Peyer's patch (tissue), 4 donors: ENCODE measurements at regions not wholly inside any gene's neighbourhood (a gene's known extent, or its start where the extent isn't known, plus 50 kb on each side); places are given as distances from the start of the nearest gene placed in this dataset.

Source experiments
- DNase-seq, 3 donors: peaks; one replicate each; pipeline ENCODE4 v3.0.0-alpha.2; 2017 to 2019
- H3K27ac ChIP-seq, 4 donors: fragments of 200-600 bp; sonication (generic); one replicate each; pipeline ENCODE4 v1.5.1; 2016 to 2019
- H3K27me3 ChIP-seq, 2 donors: fragments of 200-600 bp; sonication (generic); one replicate each; pipeline ENCODE4 v1.5.1; 2019
- H3K36me3 ChIP-seq, 3 donors: fragments of 200-600 bp; sonication (generic); one replicate each; pipeline ENCODE4 v1.5.1; 2016 to 2019
- H3K4me1 ChIP-seq, 4 donors: fragments of 200-600 bp; sonication (generic); one replicate each; pipeline ENCODE4 v1.5.1; 2016 to 2019
- H3K4me3 ChIP-seq, 4 donors: fragments of 200-600 bp; sonication (generic); 1 replicate in 3 of 4; 2 replicates in 1 of 4; pipeline ENCODE4 v1.5.1; 2016 to 2019; ENCODE audit warnings: mild to moderate bottlenecking in 1 of 4
- H3K9me3 ChIP-seq, 4 donors: fragments of 200-600 bp; sonication (generic); one replicate each; pipeline ENCODE4 v1.5.1; 2016 to 2019; ENCODE audit warnings: mild to moderate bottlenecking in 1 of 4
- POLR2A ChIP-seq, 2 donors: fragments of 450-650 bp; IDR thresholded peaks; one replicate each; pipeline ENCODE4 v1.5.1; 2017; ENCODE audit warnings: antibody characterized with exemption in 2 of 2, mild to moderate bottlenecking in 2 of 2, moderate library complexity in 2 of 2
- TF ChIP-seq, protein P1 (sequence below), 6 experiments: fragments of 450-650 bp in 4 of 6; fragments of 200-600 bp in 2 of 6; sonication (generic) in 1 of 6; IDR thresholded peaks; one replicate each; pipeline ENCODE4 v1.5.1; 2017 to 2019; ENCODE audit warnings: antibody characterized with exemption in 6 of 6, mild to moderate bottlenecking in 3 of 6, moderate library complexity in 1 of 6

DNA sequence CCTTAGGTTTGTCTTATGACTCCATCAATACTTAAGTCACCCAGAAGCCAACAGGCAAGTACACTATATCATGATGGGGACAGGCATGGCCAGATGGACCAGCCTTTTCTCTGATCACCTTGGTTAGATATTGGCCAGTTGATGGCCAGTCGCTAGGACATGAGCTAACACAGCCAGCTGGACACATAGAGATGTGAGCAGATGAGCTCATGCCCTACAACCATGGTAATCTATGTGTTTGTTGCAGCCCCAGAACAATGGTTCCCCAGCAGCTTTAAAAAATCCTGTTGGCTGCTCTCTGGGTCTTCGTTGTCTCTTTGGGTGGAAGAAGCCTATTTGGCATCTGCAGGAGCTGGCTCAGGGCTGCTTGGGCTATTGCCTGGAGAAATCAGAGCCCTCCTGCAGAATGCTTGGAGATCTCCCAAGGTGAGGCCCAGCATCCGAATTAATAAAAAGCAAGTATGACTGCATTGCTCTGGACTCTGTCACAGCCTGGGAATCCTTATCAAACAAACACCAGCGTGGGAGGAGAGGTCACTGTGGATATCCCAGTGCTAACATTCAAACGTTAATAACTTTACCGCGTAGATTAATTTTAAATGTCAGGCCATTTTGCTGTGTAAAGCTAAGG lies 62.3 kb upstream of the KLHL29 start:
- H3K4me3 ChIP-seq = no peak overlapping the region
- no peak overlapping the region for H3K27ac ChIP-seq
- no peaks in the 10 kb centered on the region for H3K4me1 ChIP-seq
- H3K27me3 ChIP-seq = no peaks in the 10 kb centered on the region
- DNase-seq = no peak
- H3K36me3 ChIP-seq = no peaks in the 10 kb centered on the region
- no peak for TF ChIP-seq POLR2A (IDR thresholded peaks at IDR 0.05)
- TF ChIP-seq, protein P1, sequence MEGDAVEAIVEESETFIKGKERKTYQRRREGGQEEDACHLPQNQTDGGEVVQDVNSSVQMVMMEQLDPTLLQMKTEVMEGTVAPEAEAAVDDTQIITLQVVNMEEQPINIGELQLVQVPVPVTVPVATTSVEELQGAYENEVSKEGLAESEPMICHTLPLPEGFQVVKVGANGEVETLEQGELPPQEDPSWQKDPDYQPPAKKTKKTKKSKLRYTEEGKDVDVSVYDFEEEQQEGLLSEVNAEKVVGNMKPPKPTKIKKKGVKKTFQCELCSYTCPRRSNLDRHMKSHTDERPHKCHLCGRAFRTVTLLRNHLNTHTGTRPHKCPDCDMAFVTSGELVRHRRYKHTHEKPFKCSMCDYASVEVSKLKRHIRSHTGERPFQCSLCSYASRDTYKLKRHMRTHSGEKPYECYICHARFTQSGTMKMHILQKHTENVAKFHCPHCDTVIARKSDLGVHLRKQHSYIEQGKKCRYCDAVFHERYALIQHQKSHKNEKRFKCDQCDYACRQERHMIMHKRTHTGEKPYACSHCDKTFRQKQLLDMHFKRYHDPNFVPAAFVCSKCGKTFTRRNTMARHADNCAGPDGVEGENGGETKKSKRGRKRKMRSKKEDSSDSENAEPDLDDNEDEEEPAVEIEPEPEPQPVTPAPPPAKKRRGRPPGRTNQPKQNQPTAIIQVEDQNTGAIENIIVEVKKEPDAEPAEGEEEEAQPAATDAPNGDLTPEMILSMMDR (IDR thresholded peaks at IDR 0.05) = no peak
- no peaks in the 10 kb centered on the region for H3K9me3 ChIP-seq

DNA sequence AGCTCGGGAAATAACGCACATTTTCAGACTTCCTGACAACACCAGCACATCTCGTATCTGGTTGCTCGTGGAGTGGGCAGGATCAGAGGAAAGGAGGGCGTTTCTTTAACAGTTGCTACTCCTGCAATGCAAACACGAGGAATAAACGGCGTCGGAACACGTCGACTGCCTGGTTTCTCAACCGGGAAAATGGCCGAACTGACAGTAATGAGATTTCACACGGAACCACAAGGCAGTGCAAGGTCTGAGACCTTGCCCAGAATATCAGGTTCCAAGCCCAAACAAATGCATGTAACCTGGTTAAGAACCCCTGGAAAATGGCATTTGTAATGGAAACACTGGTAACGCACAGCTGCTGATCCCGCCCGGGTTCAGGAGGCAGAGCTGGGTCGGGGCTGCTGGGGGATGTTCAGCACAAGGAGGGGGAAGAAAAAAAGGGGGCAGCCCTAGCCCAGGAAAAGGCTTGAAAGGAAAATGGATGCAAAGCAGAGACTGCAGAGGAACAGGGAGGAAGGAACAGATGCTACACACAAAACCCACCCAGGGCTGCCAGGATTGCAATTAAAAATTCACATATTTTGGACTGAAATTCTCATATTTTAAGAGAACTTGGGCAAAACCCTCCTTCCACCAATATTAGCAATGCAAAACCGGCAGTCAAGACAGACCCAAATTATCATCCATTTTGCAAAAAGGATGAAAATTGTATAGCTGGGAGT lies 61.6 kb upstream of the KLHL29 start:
- Histone ChIP-seq H3K27me3 (no peaks in the 10 kb centered on the region), H3K27ac (no peak overlapping the region), H3K4me3 (no peak overlapping the region), H3K36me3 (no peaks in the 10 kb centered on the region), H3K9me3 (no peaks in the 10 kb centered on the region), H3K4me1 (no peaks in the 10 kb centered on the region)
- no peak for TF ChIP-seq POLR2A (IDR thresholded peaks at IDR 0.05)
- TF ChIP-seq, protein P1 (IDR thresholded peaks at IDR 0.05) = no peak
- DNase-seq = no peak

DNA sequence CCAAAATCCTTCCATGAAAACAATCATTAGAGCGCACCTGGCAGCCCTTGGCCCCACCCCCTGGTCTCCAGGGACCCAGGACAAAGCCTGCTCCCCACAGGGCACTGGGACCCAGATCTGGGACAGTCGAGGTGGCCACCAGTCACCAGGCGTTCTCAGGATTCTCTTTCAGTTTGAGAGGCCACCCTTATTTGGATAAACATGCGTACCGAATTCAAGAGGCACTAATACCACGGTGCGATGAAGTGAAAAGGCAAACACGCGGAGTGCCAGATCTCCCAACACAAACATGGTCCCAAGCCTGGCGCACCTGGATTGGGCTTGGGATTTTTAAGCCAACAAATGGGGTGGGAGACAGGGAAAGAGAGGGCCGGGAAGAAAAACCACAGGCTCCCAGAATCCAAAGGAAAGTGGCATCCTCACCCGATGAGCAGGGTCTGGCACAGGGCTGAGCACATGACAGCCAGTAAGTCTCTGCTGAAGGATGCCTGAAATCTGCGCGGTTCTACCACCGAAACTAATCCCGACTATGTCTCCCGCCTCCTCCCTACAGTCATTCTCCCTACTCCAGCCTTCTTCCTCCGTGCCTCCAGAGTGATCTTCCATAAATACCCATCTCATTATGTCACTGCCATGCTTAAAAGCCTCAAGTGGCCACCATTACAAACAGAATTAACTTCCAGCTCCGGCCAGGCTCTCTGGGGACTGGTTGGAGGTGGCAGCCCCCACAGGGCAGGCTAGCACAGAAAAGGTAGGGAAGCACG lies 60.9 kb upstream of the KLHL29 start:
- H3K9me3 ChIP-seq = no peaks in the 10 kb centered on the region
- no peaks in the 10 kb centered on the region for H3K36me3 ChIP-seq
- H3K4me1 ChIP-seq = no peaks in the 10 kb centered on the region
- H3K27ac ChIP-seq = no peak overlapping the region
- H3K27me3 ChIP-seq = no peaks in the 10 kb centered on the region
- no peak for DNase-seq
- H3K4me3 ChIP-seq = no peak overlapping the region
- TF ChIP-seq POLR2A (IDR thresholded peaks at IDR 0.05) = no peak
- TF ChIP-seq, protein P1 (IDR thresholded peaks at IDR 0.05) = no peak

DNA sequence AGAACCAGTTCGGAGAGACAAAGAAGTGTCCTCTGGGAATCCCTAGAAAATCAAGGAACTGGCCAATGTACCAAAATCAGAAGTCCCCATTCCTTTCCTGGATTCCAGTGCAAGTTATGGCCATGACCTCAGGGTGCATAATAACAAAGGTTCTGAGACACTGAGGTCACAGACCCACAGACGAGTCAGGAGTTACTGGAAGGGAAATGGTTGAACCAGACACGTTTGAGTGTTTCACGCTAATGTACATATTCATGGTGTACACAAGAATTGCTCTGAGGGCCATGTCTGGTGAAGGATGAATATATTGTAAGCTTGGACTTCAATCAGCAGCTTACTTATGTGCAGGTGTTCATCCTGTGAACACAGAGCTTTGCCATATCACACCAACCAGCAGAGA lies 58.6 kb upstream of the KLHL29 start:
- Histone ChIP-seq H3K4me1 (no peaks in the 10 kb centered on the region), H3K27ac (no peak overlapping the region), H3K4me3 (no peak overlapping the region), H3K27me3 (no peaks in the 10 kb centered on the region), H3K9me3 (no peaks in the 10 kb centered on the region), H3K36me3 (no peaks in the 10 kb centered on the region)
- TF ChIP-seq, protein P1 (IDR thresholded peaks at IDR 0.05) = no peak
- no peak for TF ChIP-seq POLR2A (IDR thresholded peaks at IDR 0.05)
- DNase-seq = no peak

DNA sequence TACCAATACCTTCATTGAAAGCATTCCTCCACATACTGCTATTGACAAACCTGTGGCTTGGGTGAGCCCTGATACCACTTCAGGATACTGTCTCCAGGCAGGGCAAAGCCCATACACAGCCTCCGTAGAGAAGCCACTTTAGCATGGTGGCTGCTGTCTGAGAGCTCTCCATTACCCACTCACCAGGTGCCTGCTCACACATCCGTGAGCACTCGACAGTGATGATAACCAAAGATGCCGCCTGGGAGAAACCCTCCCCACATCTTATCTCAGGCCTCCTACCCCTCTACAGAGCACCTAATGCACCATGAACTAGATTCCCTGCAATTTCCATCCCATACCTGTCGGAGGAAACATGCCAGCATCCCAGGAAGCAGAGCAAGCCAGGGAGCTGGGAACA lies 57.6 kb upstream of the KLHL29 start:
- DNase-seq = no peak
- Histone ChIP-seq H3K4me3 (no peak overlapping the region), H3K4me1 (no peaks in the 10 kb centered on the region), H3K27me3 (no peaks in the 10 kb centered on the region), H3K36me3 (no peaks in the 10 kb centered on the region), H3K9me3 (no peaks in the 10 kb centered on the region), H3K27ac (no peak overlapping the region)
- TF ChIP-seq POLR2A (IDR thresholded peaks at IDR 0.05) = no peak
- TF ChIP-seq, protein P1 (IDR thresholded peaks at IDR 0.05) = no peak
